GM19372 (cell line): ENCODE measurements at regions not wholly inside any gene's neighbourhood (a gene's known extent, or its start where the extent isn't known, plus 50 kb on each side); places are given as distances from the start of the nearest gene placed in this dataset.

Experiments used
- ATAC-seq: cut with Tn5 transposase; IDR thresholded peaks from one replicate; pipeline ENCODE4 v1.9.1; 2021; ENCODE audit warnings: mild to moderate bottlenecking, low read depth, moderate library complexity; ENCODE audit not compliant: unreplicated experiment

DNA sequence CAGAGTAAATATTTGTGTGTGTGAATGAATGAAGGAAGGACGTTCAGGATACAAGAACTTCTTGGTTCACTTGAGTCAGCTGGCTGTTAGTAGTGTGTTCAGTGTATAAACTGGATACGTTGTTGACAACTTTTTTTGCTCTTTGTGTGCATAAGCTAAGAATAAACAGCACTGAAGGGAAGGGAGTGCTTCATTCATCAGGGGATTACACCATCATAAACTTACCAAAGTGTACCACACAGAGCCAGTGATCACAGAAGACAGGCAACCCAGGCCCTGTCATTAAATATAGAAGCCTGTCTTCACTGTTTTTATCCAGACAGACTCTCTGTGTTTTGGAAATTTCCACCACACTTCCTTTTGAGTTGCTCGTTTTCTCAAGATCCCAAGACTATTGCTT is 55.5 kb upstream of the MEF2C start:
- no peak for ATAC-seq

DNA sequence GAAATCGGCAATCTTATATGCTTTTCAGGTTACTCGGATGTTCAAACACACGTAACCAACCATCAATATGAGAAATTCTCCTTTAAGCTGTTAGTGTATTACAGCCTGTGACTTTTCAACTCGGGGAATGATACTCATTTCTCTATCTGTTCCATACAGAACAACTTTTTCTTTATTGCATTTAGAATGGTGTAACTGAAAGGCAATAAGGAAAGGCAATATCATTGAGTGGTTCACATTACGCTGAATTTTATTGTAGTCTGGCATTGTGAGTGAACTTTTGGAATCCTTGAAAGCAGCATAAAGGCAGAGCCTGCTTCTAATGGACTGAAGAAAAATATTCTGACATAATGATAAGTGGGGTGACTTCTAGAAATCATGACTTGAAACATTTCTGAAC is 54.4 kb upstream of the MEF2C start:
- no peak for ATAC-seq

DNA sequence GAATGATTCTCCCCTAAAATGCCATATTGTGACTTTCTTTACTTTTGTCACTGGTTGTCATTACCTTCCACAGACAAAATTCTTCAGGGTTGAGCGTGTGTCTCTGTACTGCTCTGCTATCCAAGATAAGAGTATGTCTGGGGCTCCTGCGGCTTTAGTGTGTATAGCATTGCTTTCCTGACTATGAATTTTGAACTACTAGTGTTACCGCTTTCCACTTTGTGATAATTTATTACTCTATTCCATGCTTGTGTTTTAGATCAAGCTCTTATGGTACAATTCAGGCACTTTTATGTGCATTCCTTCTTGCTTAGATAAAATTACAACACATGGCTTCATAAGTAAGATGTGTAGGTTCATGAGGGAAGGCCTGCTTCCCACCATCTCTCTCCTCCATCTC is 51.5 kb upstream of the MEF2C start:
- ATAC-seq = no peak
